Activated naive CD8-positive, alpha-beta T cell treated with anti-CD3 and anti-CD28 coated beads for 36 hours (primary cell): ENCODE measurements at regions not wholly inside any gene's neighbourhood (a gene's known extent, or its start where the extent isn't known, plus 50 kb on each side); places are given as distances from the start of the nearest gene placed in this dataset.

Experiments
- DNase-seq: peaks from one replicate; pipeline ENCODE4 v3.0.0; 2021
- H3K27ac Mint-ChIP-seq: one replicate; pipeline ENCODE4 v1.8.0; 2022; ENCODE audit warnings: mild to moderate bottlenecking, moderate library complexity, mixed read lengths
- H3K27me3 Mint-ChIP-seq: one replicate; pipeline ENCODE4 v1.8.0; 2022; ENCODE audit warnings: mild to moderate bottlenecking, mixed read lengths
- H3K36me3 Mint-ChIP-seq: one replicate; pipeline ENCODE4 v1.8.0; 2021; ENCODE audit warnings: mild to moderate bottlenecking, mixed read lengths
- H3K4me1 Mint-ChIP-seq: one replicate; pipeline ENCODE4 v1.8.0; 2021; ENCODE audit warnings: mixed read lengths
- H3K4me3 Mint-ChIP-seq: one replicate; pipeline ENCODE4 v1.8.0; 2022; ENCODE audit warnings: mild to moderate bottlenecking, moderate library complexity, mixed read lengths
- H3K9me3 Mint-ChIP-seq: one replicate; pipeline ENCODE4 v1.8.0; 2022; ENCODE audit warnings: mixed read lengths

GRCh38 chr20:22223236-22223635 is 361.1 kb downstream of the FOXA2 start:
- H3K27ac Mint-ChIP-seq: no peak overlapping the region
- DNase-seq: no peak

GRCh38 chr20:22217712-22218352 is 366.5 kb downstream of the FOXA2 start:
- Mint-ChIP-seq H3K27ac (no peak overlapping the region), H3K9me3 (no peaks in the 10 kb centered on the region), H3K4me3 (no peak overlapping the region)

More at GRCh38 chr20:22223236-22223635, 361.1 kb downstream of the FOXA2 start:
- Mint-ChIP-seq H3K36me3 (no peaks in the 10 kb centered on the region), H3K27me3 (no peaks in the 10 kb centered on the region), H3K4me1 (no peaks in the 10 kb centered on the region), H3K9me3 (peaks cover 7% of the 10 kb centered on the region), H3K4me3 (no peak overlapping the region)

GRCh38 chr20:22216984-22217383 is 367.4 kb downstream of the FOXA2 start:
- H3K27ac Mint-ChIP-seq: no peak overlapping the region
- DNase-seq: no peak
- H3K9me3 Mint-ChIP-seq: no peaks in the 10 kb centered on the region
- peaks cover 3% of the 10 kb centered on the region for H3K27me3 Mint-ChIP-seq
- H3K36me3 Mint-ChIP-seq: no peaks in the 10 kb centered on the region
- no peak overlapping the region for H3K4me3 Mint-ChIP-seq
- H3K4me1 Mint-ChIP-seq: no peaks in the 10 kb centered on the region

More at GRCh38 chr20:22217712-22218352, 366.5 kb downstream of the FOXA2 start:
- DNase-seq: no peak
- Mint-ChIP-seq H3K36me3 (no peaks in the 10 kb centered on the region), H3K27me3 (peaks cover 3% of the 10 kb centered on the region), H3K4me1 (no peaks in the 10 kb centered on the region)

- no peaks in the 10 kb centered on the region for H3K9me3 Mint-ChIP-seq
- H3K27ac Mint-ChIP-seq: no peak overlapping the region
- H3K27me3 Mint-ChIP-seq: peaks cover 3% of the 10 kb centered on the region
- no peak for DNase-seq
- H3K36me3 Mint-ChIP-seq: no peaks in the 10 kb centered on the region
- no peak overlapping the region for H3K4me3 Mint-ChIP-seq
- no peaks in the 10 kb centered on the region for H3K4me1 Mint-ChIP-seq
Observed at GRCh38 chr20:22214296-22214695, 370.1 kb downstream of the FOXA2 start.

GRCh38 chr20:22213271-22213670 is 371.1 kb downstream of the FOXA2 start:
- H3K9me3 Mint-ChIP-seq: no peaks in the 10 kb centered on the region
- H3K36me3 Mint-ChIP-seq: no peaks in the 10 kb centered on the region
- peaks cover 7% of the 10 kb centered on the region for H3K27me3 Mint-ChIP-seq
- no peaks in the 10 kb centered on the region for H3K4me1 Mint-ChIP-seq
- no peak overlapping the region for H3K4me3 Mint-ChIP-seq
- DNase-seq: no peak
- H3K27ac Mint-ChIP-seq: no peak overlapping the region

GRCh38 chr20:22207280-22207679 is 377.1 kb downstream of the FOXA2 start:
- DNase-seq: no peak
- Mint-ChIP-seq H3K4me1 (no peaks in the 10 kb centered on the region), H3K4me3 (no peak overlapping the region)

GRCh38 chr20:22204801-22205200 is 379.6 kb downstream of the FOXA2 start:
- Mint-ChIP-seq H3K27me3 (peaks cover 4% of the 10 kb centered on the region), H3K4me1 (no peaks in the 10 kb centered on the region)

More at GRCh38 chr20:22207280-22207679, 377.1 kb downstream of the FOXA2 start:
- H3K27me3 Mint-ChIP-seq: peaks cover 4% of the 10 kb centered on the region
- H3K27ac Mint-ChIP-seq: no peak overlapping the region
- H3K36me3 Mint-ChIP-seq: no peaks in the 10 kb centered on the region
- H3K9me3 Mint-ChIP-seq: peaks cover 16% of the 10 kb centered on the region

GRCh38 chr20:22182148-22182547 is 402.2 kb downstream of the FOXA2 start:
- no peak for DNase-seq
- Mint-ChIP-seq H3K9me3 (peaks cover 7% of the 10 kb centered on the region), H3K4me1 (no peaks in the 10 kb centered on the region), H3K4me3 (no peak overlapping the region), H3K36me3 (no peaks in the 10 kb centered on the region), H3K27me3 (no peaks in the 10 kb centered on the region), H3K27ac (no peak overlapping the region)

More at GRCh38 chr20:22204801-22205200, 379.6 kb downstream of the FOXA2 start:
- DNase-seq: no peak
- Mint-ChIP-seq H3K9me3 (peaks cover 26% of the 10 kb centered on the region), H3K27ac (no peak overlapping the region), H3K4me3 (no peak overlapping the region), H3K36me3 (no peaks in the 10 kb centered on the region)

- H3K27me3 Mint-ChIP-seq: no peaks in the 10 kb centered on the region
- DNase-seq: no peak
Observed at GRCh38 chr20:22180244-22180643, 404.1 kb downstream of the FOXA2 start.

GRCh38 chr20:22160101-22160652 is 424.2 kb downstream of the FOXA2 start:
- Mint-ChIP-seq H3K27ac (no peak overlapping the region), H3K36me3 (no peaks in the 10 kb centered on the region), H3K9me3 (no peaks in the 10 kb centered on the region), H3K4me3 (no peak overlapping the region), H3K4me1 (no peaks in the 10 kb centered on the region), H3K27me3 (no peaks in the 10 kb centered on the region)
- DNase-seq: no peak

More at GRCh38 chr20:22180244-22180643, 404.1 kb downstream of the FOXA2 start:
- no peaks in the 10 kb centered on the region for H3K36me3 Mint-ChIP-seq
- H3K4me3 Mint-ChIP-seq: no peak overlapping the region
- no peak overlapping the region for H3K27ac Mint-ChIP-seq
- no peaks in the 10 kb centered on the region for H3K4me1 Mint-ChIP-seq
- H3K9me3 Mint-ChIP-seq: peaks cover 5% of the 10 kb centered on the region

- Mint-ChIP-seq H3K4me3 (no peak overlapping the region), H3K9me3 (no peaks in the 10 kb centered on the region), H3K4me1 (no peaks in the 10 kb centered on the region), H3K27me3 (no peaks in the 10 kb centered on the region), H3K27ac (no peak overlapping the region), H3K36me3 (no peaks in the 10 kb centered on the region)
- DNase-seq: no peak
Observed at GRCh38 chr20:22159276-22159675, 425.1 kb downstream of the FOXA2 start.

GRCh38 chr20:22127587-22127986 is 422.1 kb downstream of the PAX1 start:
- Mint-ChIP-seq H3K36me3 (no peaks in the 10 kb centered on the region), H3K9me3 (peaks cover 26% of the 10 kb centered on the region), H3K27me3 (no peaks in the 10 kb centered on the region), H3K27ac (no peak overlapping the region), H3K4me3 (no peak overlapping the region), H3K4me1 (no peaks in the 10 kb centered on the region)
- no peak for DNase-seq

- Mint-ChIP-seq H3K4me3 (no peak overlapping the region), H3K36me3 (no peaks in the 10 kb centered on the region), H3K4me1 (no peaks in the 10 kb centered on the region), H3K27ac (no peak overlapping the region), H3K9me3 (peaks cover 6% of the 10 kb centered on the region), H3K27me3 (no peaks in the 10 kb centered on the region)
- no peak for DNase-seq
Observed at GRCh38 chr20:22106308-22106938, 401.0 kb downstream of the PAX1 start.

GRCh38 chr20:22101606-22102005 is 396.1 kb downstream of the PAX1 start:
- Mint-ChIP-seq H3K36me3 (no peaks in the 10 kb centered on the region), H3K9me3 (peaks cover 4% of the 10 kb centered on the region), H3K4me1 (no peaks in the 10 kb centered on the region), H3K27me3 (no peaks in the 10 kb centered on the region), H3K27ac (no peak overlapping the region), H3K4me3 (no peak overlapping the region)
- no peak for DNase-seq

- Mint-ChIP-seq H3K27ac (no peak overlapping the region), H3K4me1 (no peaks in the 10 kb centered on the region), H3K27me3 (no peaks in the 10 kb centered on the region), H3K4me3 (no peak overlapping the region), H3K9me3 (peaks cover 5% of the 10 kb centered on the region), H3K36me3 (no peaks in the 10 kb centered on the region)
- DNase-seq: no peak
Observed at GRCh38 chr20:22100686-22101085, 395.2 kb downstream of the PAX1 start.

- Mint-ChIP-seq H3K4me1 (no peaks in the 10 kb centered on the region), H3K9me3 (peaks cover 7% of the 10 kb centered on the region), H3K27ac (no peak overlapping the region), H3K4me3 (no peak overlapping the region), H3K36me3 (no peaks in the 10 kb centered on the region), H3K27me3 (no peaks in the 10 kb centered on the region)
- no peak for DNase-seq
Observed at GRCh38 chr20:22099348-22099747, 393.9 kb downstream of the PAX1 start.
